Superior temporal gyrus (tissue), 1 donor: ENCODE measurements at regions not wholly inside any gene's neighbourhood (a gene's known extent, or its start where the extent isn't known, plus 50 kb on each side); places are given as distances from the start of the nearest gene placed in this dataset.
"Not testable (repeated sequence)": the region's sequence is repeated elsewhere in the genome, so short reads cannot be mapped to it uniquely, and the experiment has no call there.

Experiments used
- DNase-seq: peaks from one replicate; pipeline ENCODE4 v3.0.0-alpha.2; 2016; ENCODE audit errors: extremely low spot score

- DNase-seq, result no peak
Measured at GRCh38 chr5:38607396-38607795, 51.0 kb upstream of the LIFR start.

DNA sequence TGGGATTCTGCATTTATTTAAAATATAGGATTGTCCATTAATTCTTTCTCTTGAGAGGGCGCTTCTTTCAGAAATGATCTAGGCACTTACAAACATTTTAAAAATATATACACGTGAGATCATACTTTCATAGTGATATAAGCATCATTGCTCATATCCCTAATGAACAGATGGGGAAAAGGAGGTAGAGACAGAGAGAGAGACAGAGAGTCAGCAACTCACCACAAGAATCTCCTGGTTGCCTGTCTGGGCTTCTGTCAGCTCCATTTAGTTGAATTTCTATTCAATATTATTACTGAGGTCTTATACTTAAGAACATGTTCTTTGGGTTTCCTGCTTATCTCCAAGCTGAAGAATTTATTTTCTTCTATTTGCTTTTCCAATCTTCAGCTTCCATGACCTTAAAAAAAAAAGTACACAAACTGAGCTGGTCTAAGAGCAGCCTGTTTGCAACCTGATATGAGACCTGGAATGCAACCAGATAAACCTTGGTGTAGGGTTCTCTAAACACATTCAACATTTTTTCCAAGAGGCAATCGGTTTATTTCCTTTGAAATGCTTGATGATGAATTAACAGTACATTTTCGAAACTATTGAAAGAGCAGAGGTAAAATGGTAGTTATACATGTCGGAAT is 51.6 kb upstream of the LIFR start:
- DNase-seq, result no peak

- no peak for DNase-seq
Measured at GRCh38 chr5:38608874-38609273, 52.4 kb upstream of the LIFR start.

DNA sequence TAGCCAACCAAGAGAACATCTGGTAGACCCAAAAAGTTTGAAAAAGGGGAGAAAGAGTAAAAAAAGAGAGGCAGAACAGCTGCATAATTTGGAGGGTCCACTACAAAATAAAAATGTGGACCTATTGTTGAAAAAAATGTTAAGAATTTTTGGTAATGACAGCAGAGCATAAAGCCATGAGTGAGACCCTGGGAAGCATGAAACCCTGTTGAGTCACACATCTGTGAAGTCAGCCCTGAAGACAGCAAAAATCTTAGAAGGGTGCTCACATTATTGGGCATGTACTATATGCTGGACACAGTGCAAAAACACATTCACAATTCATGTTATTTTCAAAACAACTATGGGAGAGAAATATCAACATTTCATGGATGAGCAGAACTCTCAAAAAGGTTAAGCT is 56.4 kb upstream of the LIFR start:
- DNase-seq, result no peak

- DNase-seq, result no peak
Measured at GRCh38 chr5:38613490-38613889, 57.0 kb upstream of the LIFR start.

- no peak for DNase-seq
Measured at GRCh38 chr5:38613992-38614836, 57.8 kb upstream of the LIFR start.

DNA sequence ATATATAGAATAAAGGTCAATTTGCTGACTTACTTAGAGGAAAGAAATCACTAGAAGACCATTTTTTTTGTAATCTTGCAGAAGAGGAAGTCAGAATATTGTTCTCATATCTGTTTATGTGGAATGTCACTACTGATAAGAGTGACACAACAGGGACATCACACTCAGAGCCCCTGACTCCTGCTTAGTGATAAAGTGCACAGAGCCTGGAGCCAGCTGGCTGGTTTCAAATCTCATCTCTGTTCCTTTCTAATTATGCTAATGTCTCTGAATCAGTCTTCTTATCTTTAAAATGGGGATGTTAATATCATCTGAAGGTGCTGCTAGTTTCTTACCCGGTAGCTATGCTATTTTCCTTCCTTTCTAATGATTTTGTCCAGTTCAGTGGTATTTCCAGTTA is 58.6 kb upstream of the LIFR start:
- no peak for DNase-seq

DNA sequence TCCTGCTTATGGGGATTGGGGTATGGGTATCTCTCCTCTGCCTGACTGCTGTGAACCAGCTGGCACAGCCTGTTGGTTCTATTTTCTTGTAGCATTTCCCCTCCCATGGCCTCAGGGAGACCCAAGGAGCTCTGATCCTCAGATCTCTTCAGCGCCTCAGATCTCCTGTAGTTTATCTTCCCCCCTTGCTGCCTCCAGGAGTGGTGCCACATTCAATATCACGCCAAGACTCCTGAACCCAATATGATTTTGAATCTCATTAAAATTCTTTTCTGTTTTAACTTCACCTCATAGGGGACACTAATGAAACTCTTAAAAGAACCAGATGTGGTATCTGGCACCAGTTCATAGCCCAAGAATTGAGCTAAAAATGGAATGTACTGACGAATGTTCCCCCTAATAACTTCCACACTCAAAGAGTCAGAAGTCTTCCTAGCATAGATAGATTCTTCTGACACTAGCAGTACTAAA is 59.6 kb upstream of the LIFR start:
- no peak for DNase-seq

DNA sequence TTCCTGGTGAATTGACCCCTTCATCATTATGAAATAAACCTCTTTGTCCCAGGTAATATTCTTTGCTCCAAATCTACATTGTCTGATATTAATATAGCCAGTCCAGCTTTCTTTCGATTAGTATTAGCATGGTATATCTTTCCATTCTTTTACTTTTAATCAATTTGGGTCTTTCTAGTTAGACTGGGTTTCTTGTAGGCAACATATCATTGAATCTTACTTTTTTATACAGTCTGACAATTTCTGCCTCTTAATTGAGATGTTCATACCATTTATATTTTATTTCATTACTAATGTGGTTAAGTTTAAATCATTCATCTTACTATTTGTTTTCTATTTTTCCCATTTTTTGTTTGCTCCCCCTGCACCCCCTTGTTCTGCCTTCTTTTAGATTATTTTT is 61.7 kb upstream of the LIFR start:
- DNase-seq, result no peak

- DNase-seq, result no peak
Measured at GRCh38 chr5:38621331-38621730, 64.9 kb upstream of the LIFR start.

GRCh38 chr5:38621840-38622437 is 65.5 kb upstream of the LIFR start:
- no peak for DNase-seq

DNA sequence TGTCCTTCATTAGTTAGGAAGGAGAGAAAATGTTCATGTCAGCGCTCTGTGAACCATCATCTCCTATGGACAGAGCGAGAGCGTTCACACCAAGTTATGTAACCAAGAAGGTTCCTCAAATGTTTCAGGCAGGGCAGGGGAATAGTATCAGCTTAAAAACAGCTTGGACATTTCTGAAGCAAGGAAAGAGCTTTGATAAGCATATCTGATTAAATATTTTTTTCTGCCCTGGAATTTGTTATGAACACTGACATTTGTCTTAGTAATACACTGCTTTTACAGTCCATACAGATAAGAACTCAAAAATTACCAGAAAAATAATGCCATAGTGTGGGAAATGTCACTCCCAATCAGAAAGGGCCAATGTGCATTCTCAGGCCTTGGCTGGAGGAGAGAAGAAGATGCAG is 66.3 kb upstream of the LIFR start:
- DNase-seq, result no peak

DNA sequence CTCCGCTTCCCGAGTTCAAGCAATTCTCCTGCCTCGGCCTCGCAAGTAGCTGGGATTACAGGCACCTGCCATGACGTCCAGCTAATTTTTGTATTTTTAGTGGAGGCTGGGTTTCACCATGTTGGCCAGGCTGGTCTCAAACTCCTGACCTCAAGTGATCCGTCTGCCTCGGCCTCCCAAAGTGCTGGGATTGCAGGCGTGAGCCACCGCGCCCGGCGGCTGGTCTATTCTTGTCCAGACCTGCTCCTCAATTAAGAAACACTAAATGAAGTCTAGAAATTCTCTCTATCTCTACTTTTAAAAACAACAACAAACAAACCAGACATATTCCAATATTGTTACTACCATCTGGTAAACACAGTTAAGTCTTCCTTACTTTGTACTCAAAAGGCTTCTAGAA is 68.1 kb upstream of the LIFR start:
- DNase-seq, result not testable (repeated sequence)

- not testable (repeated sequence) for DNase-seq
Measured at GRCh38 chr5:38631376-38631775, 74.9 kb upstream of the LIFR start.

DNA sequence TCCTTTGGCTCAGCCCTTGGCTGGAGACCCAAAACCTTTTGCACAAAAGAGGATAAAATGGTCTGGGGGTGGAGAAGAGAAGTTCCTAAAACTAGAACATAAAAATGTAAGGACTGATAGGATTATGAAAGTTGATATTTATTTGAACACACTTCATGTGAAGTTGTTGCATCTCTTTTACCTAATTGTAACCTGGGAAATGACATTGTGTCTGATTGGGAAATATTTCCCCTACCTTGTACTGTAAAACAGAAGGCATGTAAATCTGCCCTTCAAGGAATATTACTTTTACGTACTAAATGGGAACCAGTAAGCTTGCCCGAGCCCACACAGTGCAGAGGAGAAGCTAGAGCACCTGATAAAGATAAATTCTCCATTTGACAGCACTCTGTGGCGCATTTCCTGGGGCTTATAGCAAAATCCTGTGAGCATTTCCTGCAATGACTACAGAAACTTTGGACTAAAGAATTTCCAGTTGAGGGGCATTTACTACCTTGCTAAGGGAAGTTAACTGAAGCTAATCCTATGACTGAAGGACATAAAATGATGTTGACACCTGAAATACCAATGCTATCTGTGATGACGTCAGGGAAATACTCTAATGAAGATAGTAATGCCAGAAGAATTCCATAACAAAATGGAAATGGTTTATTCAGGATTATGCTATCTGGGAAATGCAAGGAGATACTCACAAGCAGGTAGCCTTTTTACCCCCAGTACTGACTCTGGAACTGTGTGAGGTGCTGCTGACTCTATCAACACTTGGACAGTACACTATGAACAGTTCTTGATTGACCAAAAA is 78.3 kb upstream of the LIFR start:
- no peak for DNase-seq

DNA sequence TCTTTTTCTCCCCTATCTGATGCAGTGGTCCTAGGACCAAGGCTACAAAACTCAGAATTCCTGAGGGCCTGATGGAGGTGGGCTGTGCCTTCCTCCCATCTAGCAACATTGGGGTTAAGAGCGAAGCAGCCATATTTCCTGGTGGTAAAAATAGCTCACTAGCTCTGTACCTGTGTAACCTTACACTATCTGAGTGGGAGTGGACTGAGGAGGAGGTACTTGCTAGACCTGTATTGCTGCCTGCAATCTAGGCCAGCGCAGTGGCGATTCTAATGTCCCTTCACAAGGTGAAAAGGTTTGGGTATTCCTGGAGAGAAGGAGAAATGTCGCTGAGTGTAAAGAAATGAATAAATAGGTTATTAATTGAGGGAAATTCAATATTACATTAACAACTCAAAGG is 80.2 kb upstream of the LIFR start:
- DNase-seq, result no peak

DNA sequence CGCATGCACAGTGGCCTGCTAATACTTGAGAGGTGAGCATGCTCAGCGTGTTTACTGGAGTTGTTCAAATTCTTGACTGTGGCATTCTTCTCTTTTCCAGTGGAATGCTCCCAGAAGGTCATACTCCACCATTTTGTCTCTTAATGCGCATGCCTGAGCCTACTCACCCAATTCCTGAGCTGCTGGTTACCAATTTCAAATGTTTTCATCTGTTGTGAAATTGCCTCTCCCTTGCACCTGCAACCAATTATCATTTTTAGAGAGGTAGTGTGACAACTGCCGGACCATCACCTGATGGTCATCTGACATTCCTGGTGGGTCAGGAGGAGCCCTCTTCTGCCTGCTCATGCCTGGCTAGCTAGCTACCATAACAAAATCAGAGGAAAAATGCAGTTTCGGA is 82.2 kb upstream of the LIFR start:
- DNase-seq, result no peak

DNA sequence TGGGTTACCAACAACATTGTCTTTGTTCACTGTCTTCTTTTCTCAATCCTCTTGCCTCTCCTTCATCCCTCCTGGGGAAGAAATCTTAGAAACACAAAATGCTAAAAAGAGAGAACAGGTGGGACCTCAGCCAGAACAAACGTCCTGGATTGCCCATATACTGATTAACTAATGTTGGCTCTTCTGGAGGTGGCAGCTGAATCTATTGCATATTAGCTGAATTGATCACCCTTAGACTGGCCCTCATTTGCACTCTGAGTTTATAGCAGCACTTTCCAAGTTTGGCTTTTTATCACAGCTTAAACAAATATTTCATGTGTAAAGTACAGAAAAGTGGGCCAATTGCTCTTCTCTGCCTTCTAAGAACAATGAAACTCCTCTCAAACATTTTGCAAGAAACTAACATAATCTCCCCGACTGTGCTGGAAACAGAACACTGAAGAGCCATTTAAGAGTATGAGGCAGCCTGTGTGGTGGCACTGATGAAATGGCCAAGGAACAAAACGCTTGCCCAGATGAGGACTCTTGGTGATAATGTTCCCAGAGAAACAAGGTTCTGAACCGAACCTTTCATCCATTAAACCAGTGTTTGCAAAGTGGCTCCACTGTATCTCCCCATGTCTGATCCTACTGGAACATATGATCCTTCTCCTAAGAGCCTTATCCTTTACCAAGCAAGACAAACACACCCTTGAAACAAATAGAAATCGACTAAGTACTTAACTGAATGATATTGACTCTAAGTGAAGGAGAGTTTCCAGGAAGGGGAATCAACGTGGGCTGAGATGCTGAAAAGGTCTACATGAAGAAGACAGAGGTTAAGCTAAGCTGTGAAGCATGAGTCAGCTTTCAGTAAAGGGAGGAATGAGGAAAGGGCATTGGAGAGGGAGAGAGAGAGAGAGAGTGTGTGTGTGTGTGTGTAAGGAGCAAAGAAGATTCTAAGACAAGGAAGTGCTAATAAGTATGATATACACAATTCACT is 83.2 kb upstream of the LIFR start:
- no peak for DNase-seq

GRCh38 chr5:38641003-38641402 is 84.6 kb upstream of the LIFR start:
- DNase-seq, result no peak

DNA sequence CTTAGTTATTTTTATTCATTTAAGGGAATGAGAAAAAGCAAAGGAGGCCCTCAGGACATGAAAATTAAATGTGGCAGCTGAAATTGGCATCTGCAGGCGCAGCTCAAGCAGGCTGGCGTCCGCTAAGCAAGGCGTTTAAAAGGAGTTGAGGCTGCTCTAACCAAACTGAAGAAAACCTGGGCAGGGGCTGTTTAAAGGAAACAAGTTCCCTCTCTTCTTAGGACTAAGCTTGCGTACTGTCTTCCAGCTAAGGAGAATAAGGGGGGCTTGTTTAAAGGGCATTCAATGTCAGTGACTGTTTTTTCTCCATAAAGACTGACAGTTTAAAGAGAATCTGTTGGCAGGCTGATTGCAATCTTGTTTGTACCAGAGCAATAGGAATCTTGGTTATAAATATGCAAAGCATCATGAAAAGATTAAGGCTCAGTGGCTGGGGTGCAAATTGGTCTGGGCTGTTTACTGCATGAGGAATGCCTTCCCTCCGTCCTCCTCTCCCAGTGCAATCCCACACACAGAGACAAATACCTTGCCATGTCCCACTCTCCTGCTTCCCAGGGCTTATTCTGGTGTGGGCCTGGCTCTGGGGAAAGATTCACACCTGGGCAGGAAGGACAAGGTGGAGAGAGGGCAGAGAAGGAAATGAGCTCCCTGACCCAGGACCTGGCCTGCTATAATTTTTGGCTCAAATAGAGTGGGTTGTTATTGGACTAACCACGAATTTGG is 85.9 kb upstream of the LIFR start:
- DNase-seq, result peak; percentile 52
